IgD-negative memory B cell (primary cell): ENCODE measurements at regions not wholly inside any gene's neighbourhood (a gene's known extent, or its start where the extent isn't known, plus 50 kb on each side); places are given as distances from the start of the nearest gene placed in this dataset.

ENCODE experiments used
- H3K27ac Mint-ChIP-seq, 3 donors: one replicate each; pipeline ENCODE4 v1.8.0; 2020 to 2022; ENCODE audit warnings: mild to moderate bottlenecking in 3 of 3, mixed read lengths in 3 of 3, moderate library complexity in 1 of 3
- H3K27me3 Mint-ChIP-seq: one replicate; pipeline ENCODE4 v1.8.0; 2021; ENCODE audit warnings: mixed read lengths
- H3K36me3 Mint-ChIP-seq: one replicate; pipeline ENCODE4 v1.8.0; 2020; ENCODE audit warnings: mild to moderate bottlenecking, mixed read lengths
- H3K4me1 Mint-ChIP-seq, 3 donors: one replicate each; pipeline ENCODE4 v1.8.0; 2020 to 2022; ENCODE audit warnings: mixed read lengths in 3 of 3, mild to moderate bottlenecking in 1 of 3
- H3K4me3 Mint-ChIP-seq, 4 donors: one replicate each; pipeline ENCODE4 v1.8.0; 2020 to 2022; ENCODE audit warnings: mild to moderate bottlenecking in 4 of 4, mixed read lengths in 4 of 4, moderate library complexity in 3 of 4
- H3K9me3 Mint-ChIP-seq, 3 donors: one replicate each; pipeline ENCODE4 v1.8.0; 2020 to 2021; ENCODE audit warnings: mixed read lengths in 3 of 3, mild to moderate bottlenecking in 1 of 3

DNA sequence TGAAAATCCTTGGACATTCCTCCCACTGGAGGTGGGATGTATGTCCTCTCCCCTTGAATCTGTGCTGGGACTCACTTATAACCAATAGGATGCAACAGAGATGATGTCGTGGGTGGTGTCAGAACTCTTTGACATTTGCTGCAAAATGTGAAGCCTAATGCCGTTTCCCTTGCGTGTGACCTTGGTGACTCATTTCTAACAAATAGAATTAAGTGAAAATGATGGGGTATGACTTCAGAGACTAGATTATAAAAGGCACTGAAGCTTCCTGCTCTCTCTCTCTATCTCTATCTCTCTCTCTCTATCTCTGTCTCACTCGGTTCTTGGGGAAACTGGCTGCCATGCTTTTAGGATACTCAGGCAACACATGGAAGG lies 126.1 kb upstream of the STC2 start:
- no peak overlapping the region for H3K27ac Mint-ChIP-seq
- no peaks in the 10 kb centered on the region for H3K36me3 Mint-ChIP-seq
- peaks cover 3% of the 10 kb centered on the region for H3K27me3 Mint-ChIP-seq
- no peaks in the 10 kb centered on the region for H3K4me1 Mint-ChIP-seq
- H3K9me3 Mint-ChIP-seq: peaks cover 0 to 3% (median 0%) of the 10 kb centered on the region in 3 donors
- no peak overlapping the region for H3K4me3 Mint-ChIP-seq

DNA sequence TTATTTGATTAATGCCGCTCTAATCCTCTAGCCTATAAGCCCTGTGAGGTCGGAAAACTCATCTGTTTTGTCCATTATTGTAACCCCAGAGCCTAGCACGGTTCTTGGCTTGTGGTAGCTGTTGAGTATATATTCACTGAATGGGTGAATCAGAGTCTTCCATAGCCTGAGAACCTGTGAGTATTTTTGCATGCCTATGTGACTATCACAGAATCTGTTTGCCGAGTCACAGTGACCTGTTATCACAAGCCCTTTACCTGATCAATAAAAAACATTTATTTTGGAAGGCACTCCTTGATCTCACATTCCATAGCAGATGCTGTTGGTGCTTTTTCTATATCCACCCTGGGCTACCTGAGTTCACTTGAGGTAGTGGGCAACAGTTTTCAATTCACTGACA lies 125.0 kb upstream of the STC2 start:
- Mint-ChIP-seq H3K27me3 (no peaks in the 10 kb centered on the region), H3K36me3 (no peaks in the 10 kb centered on the region), H3K4me3 (no peak overlapping the region), H3K27ac (no peak overlapping the region), H3K4me1 (no peaks in the 10 kb centered on the region), H3K9me3 (no peaks in the 10 kb centered on the region)

DNA sequence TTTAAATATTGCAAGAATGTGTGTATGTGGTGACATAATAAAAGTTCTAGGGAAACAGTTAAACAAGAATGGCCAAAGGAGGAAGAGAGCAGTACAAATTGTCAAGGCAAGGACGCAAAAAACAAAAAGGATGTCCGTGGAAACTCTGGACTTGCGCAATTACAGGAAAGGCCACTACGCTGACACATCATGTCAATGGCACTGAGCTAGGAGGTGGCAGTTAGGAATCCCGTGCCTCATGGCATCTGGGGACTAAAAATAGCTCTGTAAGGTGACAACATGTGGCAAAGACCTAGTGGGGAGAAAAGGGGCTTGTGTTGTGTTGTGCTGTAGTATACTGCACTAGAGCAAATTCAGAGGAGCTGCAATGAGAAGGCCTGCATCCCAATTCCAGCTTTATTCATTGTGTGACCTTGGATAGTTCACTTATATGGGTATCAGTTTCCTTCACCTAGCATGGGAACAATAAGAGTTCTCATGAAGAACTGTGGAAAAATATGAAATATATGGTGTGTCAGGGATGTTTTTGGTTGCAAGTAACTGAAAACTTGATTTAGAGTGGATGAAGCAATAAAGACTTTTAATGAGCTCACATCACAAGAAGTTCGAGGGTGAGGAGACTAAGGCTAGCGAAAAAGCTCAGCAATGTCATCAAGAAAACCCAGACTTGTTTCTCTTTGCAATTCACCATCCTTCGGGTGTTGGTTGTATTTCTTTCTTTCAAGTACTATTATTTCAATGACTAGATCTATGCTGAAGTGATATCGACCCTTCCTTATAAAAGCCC lies 124.1 kb upstream of the STC2 start:
- Mint-ChIP-seq H3K4me3 (no peak overlapping the region), H3K4me1 (no peaks in the 10 kb centered on the region), H3K9me3 (no peaks in the 10 kb centered on the region), H3K36me3 (no peaks in the 10 kb centered on the region), H3K27me3 (no peaks in the 10 kb centered on the region), H3K27ac (no peak overlapping the region)

DNA sequence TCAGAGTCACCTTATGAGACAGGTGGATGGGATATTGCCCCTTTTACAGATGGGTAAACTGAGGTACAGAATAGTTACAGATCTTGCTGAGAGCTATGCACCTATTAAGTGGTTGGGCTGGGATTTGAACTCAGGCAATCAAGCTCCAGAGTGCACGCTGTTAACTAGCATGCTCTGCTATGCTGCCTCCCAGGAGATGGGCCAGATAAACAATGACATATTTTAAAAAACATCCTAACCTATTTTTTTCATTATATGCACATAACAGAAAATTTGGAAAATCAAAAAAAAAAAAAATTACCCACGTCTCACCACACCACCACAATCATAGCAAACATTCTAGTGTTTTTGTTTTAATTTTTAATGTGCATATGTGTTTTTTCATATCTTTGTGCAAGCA lies 123.4 kb upstream of the STC2 start:
- H3K27me3 Mint-ChIP-seq: no peaks in the 10 kb centered on the region
- H3K9me3 Mint-ChIP-seq: no peaks in the 10 kb centered on the region
- no peak overlapping the region for H3K4me3 Mint-ChIP-seq
- H3K27ac Mint-ChIP-seq: no peak overlapping the region
- no peaks in the 10 kb centered on the region for H3K36me3 Mint-ChIP-seq
- no peaks in the 10 kb centered on the region for H3K4me1 Mint-ChIP-seq

DNA sequence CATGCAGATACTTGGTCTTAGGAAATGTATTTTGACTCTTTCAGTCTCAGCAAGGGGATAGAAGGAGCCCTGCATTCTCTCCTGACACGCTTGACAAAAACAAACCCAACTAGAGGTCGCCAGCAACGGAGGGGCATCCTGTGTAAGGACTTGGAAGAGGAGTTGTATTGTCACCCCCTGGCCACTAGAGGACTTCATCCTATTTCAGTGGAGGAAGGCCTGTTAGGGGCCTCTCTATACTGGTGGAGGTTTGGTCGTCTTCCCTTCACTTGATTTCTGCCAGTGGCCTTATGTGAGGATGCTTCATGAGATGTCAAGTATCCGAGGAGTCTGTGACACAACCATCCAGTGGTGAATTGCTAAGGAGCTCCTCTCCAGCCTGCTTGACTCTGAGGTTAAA lies 122.8 kb upstream of the STC2 start:
- no peaks in the 10 kb centered on the region for H3K27me3 Mint-ChIP-seq
- no peak overlapping the region for H3K27ac Mint-ChIP-seq
- H3K9me3 Mint-ChIP-seq: no peaks in the 10 kb centered on the region
- no peaks in the 10 kb centered on the region for H3K36me3 Mint-ChIP-seq
- no peaks in the 10 kb centered on the region for H3K4me1 Mint-ChIP-seq
- H3K4me3 Mint-ChIP-seq: no peak overlapping the region

DNA sequence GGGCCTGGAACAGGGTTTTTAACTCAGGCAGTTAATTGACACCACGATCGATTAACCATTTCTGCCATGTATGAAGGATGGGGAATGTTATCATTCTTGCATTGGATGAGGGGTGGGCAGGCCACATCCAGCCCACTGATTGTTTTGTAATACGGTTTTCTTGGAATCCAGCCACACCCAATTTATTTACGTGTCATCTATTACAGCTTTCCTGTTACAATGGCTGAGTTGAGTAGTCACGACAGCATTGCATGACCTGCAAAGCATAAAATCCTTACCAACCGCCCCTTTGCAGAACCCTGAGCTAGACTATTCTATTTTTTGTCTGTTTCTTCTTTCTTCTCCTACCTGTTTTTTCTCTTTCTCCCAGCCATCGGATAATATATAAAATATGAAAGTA lies 122.0 kb upstream of the STC2 start:
- no peak overlapping the region for H3K27ac Mint-ChIP-seq
- no peak overlapping the region for H3K4me3 Mint-ChIP-seq
- no peaks in the 10 kb centered on the region for H3K9me3 Mint-ChIP-seq
- H3K27me3 Mint-ChIP-seq: no peaks in the 10 kb centered on the region
- H3K4me1 Mint-ChIP-seq: no peaks in the 10 kb centered on the region
- no peaks in the 10 kb centered on the region for H3K36me3 Mint-ChIP-seq

DNA sequence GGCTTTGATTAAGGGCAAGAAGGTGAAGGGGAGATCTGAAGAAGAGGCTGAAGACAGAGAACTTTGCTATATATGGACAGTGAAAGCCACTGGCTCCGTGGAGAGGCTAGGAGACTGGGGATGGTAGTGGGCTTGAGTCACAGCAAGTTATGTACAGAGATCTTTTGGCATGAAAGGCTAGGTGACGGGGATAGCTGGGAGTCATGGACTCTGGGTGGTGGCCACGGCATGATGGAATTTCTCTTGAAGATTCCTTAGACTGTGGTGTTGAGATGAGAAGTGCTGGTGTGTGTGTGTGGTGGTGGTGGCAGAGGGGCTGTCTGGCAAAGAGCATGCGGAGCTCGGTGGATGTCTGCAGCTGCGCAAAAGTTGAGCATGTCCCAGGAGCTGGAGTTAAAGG lies 120.6 kb upstream of the STC2 start:
- Mint-ChIP-seq H3K4me3 (no peak overlapping the region), H3K9me3 (no peaks in the 10 kb centered on the region), H3K27ac (no peak overlapping the region)

DNA sequence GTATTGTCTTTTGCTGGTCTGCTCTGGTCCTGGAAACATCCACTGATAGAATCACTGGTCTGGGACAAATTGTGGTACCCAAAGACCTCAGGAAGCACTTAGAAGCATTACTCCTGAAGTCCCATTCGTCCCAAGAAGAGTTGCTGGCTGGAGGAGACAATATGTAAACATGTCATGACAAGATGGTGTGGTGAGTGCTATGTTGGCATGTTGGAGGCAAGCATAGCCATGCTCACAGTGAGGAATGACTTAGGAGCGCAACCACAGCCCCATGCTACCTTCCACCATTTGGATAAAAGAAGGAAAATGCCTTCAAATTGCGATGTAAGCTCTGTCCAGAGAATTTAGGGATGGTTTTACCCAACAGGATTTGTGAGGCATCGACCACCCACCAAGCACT lies 115.8 kb upstream of the STC2 start:
- H3K27ac Mint-ChIP-seq: no peak overlapping the region
- peaks cover 3% of the 10 kb centered on the region for H3K27me3 Mint-ChIP-seq
- peaks cover 0 to 2% (median 0%) of the 10 kb centered on the region in 3 donors for H3K9me3 Mint-ChIP-seq
- H3K36me3 Mint-ChIP-seq: no peaks in the 10 kb centered on the region
- H3K4me1 Mint-ChIP-seq: no peaks in the 10 kb centered on the region
- no peak overlapping the region for H3K4me3 Mint-ChIP-seq

More for the DNA sequence above, 120.6 kb upstream of the STC2 start:
- no peaks in the 10 kb centered on the region for H3K27me3 Mint-ChIP-seq
- H3K4me1 Mint-ChIP-seq: no peaks in the 10 kb centered on the region
- H3K36me3 Mint-ChIP-seq: no peaks in the 10 kb centered on the region

DNA sequence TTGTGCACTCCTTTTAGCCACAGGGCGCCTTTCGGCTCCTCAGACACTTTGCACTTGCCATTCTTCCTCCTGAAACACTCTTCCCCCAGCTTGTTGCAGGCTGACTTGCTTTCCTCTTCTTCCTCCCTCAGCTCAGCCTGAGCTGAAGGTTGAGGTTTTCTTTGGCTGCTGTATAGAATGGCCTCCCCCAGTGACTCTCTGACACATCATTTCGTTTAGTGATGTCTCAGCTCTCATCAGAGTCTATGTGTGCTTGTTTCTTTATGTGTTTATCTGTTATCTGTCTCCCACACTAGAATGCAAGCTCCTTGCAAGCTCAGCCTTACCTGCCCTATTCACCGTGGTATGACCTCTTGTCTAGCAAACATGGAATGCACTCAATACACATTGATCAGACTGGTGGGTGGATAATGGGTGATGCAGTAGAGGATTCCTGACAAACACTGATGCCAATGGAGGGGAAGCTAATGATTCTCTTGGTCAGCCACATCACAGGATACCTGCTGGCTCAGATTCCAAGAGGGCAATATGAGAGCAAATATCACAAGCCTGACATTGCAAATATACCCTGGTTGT lies 112.9 kb upstream of the STC2 start:
- Mint-ChIP-seq H3K27ac (no peak overlapping the region), H3K36me3 (no peaks in the 10 kb centered on the region), H3K4me3 (no peak overlapping the region), H3K4me1 (no peaks in the 10 kb centered on the region), H3K9me3 (peaks cover 0 to 2% (median 0%) of the 10 kb centered on the region in 3 donors), H3K27me3 (peaks cover 3% of the 10 kb centered on the region)

DNA sequence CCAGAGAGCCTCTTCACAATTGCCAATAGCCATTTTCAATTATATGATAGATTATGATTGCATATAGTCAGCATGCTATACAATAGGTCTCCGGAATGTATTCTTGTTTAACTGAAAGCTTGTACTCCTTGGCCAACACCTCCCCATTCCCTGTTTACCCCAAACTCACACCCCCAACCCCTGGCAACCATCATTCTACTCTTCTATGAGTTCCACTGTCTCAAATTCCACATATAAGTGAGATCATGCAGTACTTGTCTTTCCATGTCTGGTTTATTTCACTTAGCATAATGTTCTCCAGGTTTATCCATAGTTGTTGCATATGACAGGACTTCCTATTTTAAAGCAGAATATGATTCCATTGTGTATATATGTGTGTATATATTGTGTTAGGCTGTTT lies 110.7 kb upstream of the STC2 start:
- Mint-ChIP-seq H3K4me3 (no peak overlapping the region), H3K27me3 (peaks cover 3% of the 10 kb centered on the region), H3K36me3 (no peaks in the 10 kb centered on the region), H3K27ac (no peak overlapping the region), H3K4me1 (no peaks in the 10 kb centered on the region), H3K9me3 (peaks cover 0 to 2% (median 0%) of the 10 kb centered on the region in 3 donors)

DNA sequence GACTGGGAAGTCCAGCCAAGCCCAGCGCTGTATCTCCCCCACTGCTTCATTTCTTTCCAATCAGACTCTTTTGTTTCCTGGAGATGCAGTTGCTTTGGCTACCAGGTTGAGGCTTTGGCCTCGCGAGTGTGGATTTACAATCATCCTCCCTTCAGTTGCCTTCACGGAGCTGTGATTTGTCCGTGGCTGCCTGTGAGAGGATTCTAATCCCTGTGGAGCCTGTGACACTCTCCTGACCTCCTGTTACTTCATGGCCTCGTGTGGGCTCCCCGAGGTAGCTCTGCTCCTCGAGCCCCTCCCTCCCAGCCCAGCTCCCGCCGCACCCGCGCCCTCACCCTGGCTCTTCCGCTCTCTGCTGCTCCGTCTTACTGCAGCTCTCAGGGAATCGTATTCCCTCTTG lies 107.2 kb upstream of the STC2 start:
- Mint-ChIP-seq H3K27ac (peak overlapping the region in 1 of 3 donors; percentile 65), H3K4me1 (no peaks in the 10 kb centered on the region), H3K4me3 (no peak overlapping the region), H3K36me3 (no peaks in the 10 kb centered on the region), H3K9me3 (no peaks in the 10 kb centered on the region), H3K27me3 (peaks cover 3% of the 10 kb centered on the region)

DNA sequence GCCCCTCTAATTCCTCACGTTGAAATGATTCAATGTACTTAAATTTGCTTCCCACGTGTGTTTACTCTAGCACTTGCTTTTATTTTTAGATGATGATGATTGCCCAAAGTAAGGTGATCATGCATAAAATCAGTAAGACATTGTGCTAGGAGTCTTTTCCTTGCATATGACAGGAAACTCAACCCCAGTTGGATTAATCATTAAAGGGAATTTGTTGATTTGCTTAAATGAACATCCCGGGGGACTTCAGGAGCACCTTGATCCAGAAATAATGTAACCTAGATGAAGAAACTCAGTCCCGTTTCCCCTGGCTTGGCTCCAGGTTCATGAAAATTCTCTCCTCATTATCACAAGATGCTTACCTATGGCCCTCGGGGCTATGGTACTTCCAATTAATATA lies 106.1 kb upstream of the STC2 start:
- no peaks in the 10 kb centered on the region for H3K36me3 Mint-ChIP-seq
- no peaks in the 10 kb centered on the region for H3K27me3 Mint-ChIP-seq
- no peak overlapping the region for H3K4me3 Mint-ChIP-seq
- no peak overlapping the region for H3K27ac Mint-ChIP-seq
- H3K4me1 Mint-ChIP-seq: no peaks in the 10 kb centered on the region
- H3K9me3 Mint-ChIP-seq: no peaks in the 10 kb centered on the region

DNA sequence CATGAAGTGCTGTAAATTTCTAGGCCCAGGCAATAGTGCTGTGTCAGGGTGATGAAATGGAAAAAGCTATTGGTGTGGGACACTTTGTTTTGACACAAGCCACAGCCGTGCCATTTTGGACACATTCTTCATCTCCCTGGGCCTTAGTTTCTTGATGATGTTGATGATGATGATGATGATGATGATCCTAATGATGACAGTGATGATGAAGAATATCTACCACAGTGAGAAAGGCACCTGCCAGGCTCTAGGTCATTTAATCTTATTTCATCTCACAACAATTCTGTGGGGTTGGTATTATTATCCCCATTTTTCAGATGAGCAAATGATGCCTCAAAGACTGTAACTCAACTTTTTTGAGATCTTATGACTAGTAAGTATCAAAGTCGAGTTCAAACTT lies 102.2 kb upstream of the STC2 start:
- no peaks in the 10 kb centered on the region for H3K4me1 Mint-ChIP-seq
- no peak overlapping the region for H3K4me3 Mint-ChIP-seq
- H3K36me3 Mint-ChIP-seq: peaks cover under 1% of the 10 kb centered on the region
- no peaks in the 10 kb centered on the region for H3K27me3 Mint-ChIP-seq
- no peak overlapping the region for H3K27ac Mint-ChIP-seq
- peaks cover 0 to 1% (median 0%) of the 10 kb centered on the region in 3 donors for H3K9me3 Mint-ChIP-seq

DNA sequence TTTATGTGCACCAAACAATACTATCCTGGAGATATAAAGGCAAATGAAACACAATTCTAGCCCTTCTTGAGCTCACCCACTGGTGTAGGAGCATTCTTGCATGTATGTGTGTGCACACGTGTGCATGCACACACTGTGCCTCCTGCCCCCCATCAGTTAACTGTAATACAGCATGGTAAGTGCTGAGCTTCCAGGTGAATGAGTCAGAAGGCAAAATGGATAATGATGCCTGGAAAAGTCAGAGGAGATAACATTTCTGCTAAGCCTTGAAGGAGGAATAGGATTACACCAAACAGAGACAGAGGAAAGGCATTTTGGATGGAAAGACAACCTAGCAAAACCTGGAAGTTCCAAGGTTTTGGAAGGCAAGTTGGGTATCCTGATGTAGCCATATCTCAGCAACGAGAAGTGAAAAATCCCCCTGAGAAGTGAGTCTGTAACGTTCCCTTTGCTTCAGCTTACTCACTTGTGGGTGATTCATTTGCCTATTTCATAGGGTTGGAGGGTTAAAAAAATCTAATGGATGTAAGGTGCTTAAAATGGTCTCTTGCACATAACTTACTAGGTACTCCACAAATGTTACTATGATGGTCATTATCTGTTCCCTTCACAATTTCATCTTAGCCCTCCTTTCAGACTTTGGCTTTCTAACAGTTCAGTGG lies 101.4 kb upstream of the STC2 start:
- Mint-ChIP-seq H3K9me3 (peaks cover 0 to 2% (median 0%) of the 10 kb centered on the region in 3 donors), H3K4me3 (no peak overlapping the region), H3K4me1 (no peaks in the 10 kb centered on the region), H3K36me3 (peaks cover 1% of the 10 kb centered on the region), H3K27me3 (no peaks in the 10 kb centered on the region), H3K27ac (no peak overlapping the region)

DNA sequence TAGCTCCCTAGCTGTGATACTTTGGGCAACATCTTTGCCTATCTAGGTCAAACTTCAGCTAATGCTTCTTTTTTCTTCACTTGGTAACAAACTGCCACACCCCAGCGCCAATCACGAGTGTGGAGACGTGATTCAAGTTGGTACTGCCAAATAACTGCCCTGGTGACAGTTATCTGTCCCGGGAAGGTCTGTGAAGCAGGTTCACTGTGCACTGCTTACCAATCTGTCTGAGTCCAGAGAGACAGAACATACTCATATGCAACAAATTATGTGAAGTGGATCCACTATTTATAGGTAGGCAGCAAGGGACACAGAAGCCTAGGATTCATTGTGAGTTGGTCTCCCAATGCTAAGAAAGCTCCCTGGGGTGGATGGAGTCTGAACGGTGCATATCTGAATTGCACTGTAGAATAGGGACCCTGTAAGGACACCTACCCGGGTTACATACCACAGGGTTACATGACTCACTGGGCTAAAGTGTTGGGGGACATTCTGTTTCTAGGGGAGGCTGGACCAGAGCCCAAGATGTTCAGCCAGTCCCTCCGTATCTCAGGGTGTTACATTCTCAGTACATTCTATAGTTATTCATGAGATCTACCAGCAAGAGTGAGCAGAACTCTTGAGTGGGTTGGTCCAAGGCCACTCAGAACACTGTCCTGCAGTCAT lies 95.4 kb upstream of the STC2 start:
- Mint-ChIP-seq H3K4me1 (no peaks in the 10 kb centered on the region), H3K36me3 (peaks cover 1% of the 10 kb centered on the region), H3K9me3 (peaks cover 2 to 8% (median 8%) of the 10 kb centered on the region in 3 donors), H3K4me3 (peak overlapping the region in 1 of 4 donors; percentile 42), H3K27me3 (no peaks in the 10 kb centered on the region), H3K27ac (no peak overlapping the region)
